Smooth muscle cell (in vitro differentiated cells): ENCODE measurements at regions not wholly inside any gene's neighbourhood (a gene's known extent, or its start where the extent isn't known, plus 50 kb on each side); places are given as distances from the start of the nearest gene placed in this dataset.
"Not testable (repeated sequence)": the region's sequence is repeated elsewhere in the genome, so short reads cannot be mapped to it uniquely, and the experiment has no call there.

Source experiments
- DNase-seq: peaks from one replicate; lab custom pipeline; 2025; ENCODE audit not compliant: unreplicated experiment; lab: John Stamatoyannopoulos, UW
- H2AFZ ChIP-seq: fragments of 200-600 bp; sonication (generic); 2 replicates; pipeline ENCODE4 v1.6.0; 2016; ENCODE audit warnings: antibody characterized with exemption, low read depth, mild to moderate bottlenecking
- H3F3A ChIP-seq: fragments of 200-600 bp; sonication (generic); 2 replicates; pipeline ENCODE4 v1.6.0; 2017; ENCODE audit warnings: antibody characterized with exemption, low read depth
- H3K27ac ChIP-seq: fragments of 200-600 bp; sonication (generic); 2 replicates; pipeline ENCODE4 v1.5.1; 2016; ENCODE audit warnings: low read depth, mild to moderate bottlenecking
- H3K27me3 ChIP-seq: fragments of 200-600 bp; sonication (generic); 2 replicates; pipeline ENCODE4 v1.6.1; 2016; ENCODE audit warnings: low read depth, mild to moderate bottlenecking
- H3K36me3 ChIP-seq: fragments of 200-600 bp; sonication (generic); 2 replicates; pipeline ENCODE4 v1.5.1; 2016; ENCODE audit warnings: low read depth
- H3K4me1 ChIP-seq: fragments of 200-600 bp; sonication (generic); 2 replicates; pipeline ENCODE4 v1.5.1; 2016; ENCODE audit warnings: low read depth
- H3K4me2 ChIP-seq: fragments of 200-600 bp; sonication (generic); 2 replicates; pipeline ENCODE4 v1.6.0; 2016; ENCODE audit warnings: mild to moderate bottlenecking
- H3K4me3 ChIP-seq: fragments of 200-600 bp; sonication (generic); 2 replicates; pipeline ENCODE4 v1.5.1; 2016; ENCODE audit warnings: mild to moderate bottlenecking
- H3K79me2 ChIP-seq: fragments of 200-600 bp; sonication (generic); 2 replicates; pipeline ENCODE4 v1.6.0; 2016; ENCODE audit warnings: low read depth, mild to moderate bottlenecking
- H3K9ac ChIP-seq: fragments of 200-600 bp; sonication (generic); 2 replicates; pipeline ENCODE4 v1.6.0; 2016; ENCODE audit warnings: low read depth
- H3K9me3 ChIP-seq: fragments of 200-600 bp; sonication (generic); replicated peaks from 2 replicates; pipeline ENCODE4 v1.5.1; 2016; ENCODE audit warnings: low read depth
- H4K20me1 ChIP-seq: fragments of 200-600 bp; sonication (generic); 2 replicates; pipeline ENCODE4 v1.6.0; 2016; ENCODE audit warnings: low read depth
- CTCF ChIP-seq: fragments of 200-600 bp; sonication (generic); IDR thresholded peaks from 2 replicates; pipeline ENCODE4 v1.5.1; 2017; ENCODE audit warnings: borderline replicate concordance, mild to moderate bottlenecking, antibody characterized with exemption; ENCODE audit not compliant: insufficient read depth, poor library complexity, severe bottlenecking
- WGBS: methylation state at CpG from one replicate; pipeline ENCODE4 v1.1.7; 2016; ENCODE audit warnings: low lambda C conversion rate; 5-methylcytosine and 5-hydroxymethylcytosine counted together

- Histone ChIP-seq H3K27ac (no peak overlapping the region), H3K9me3 (no peaks in the 10 kb centered on the region), H3K9ac (no peak overlapping the region), H3K4me3 (no peak overlapping the region), H3K36me3 (no peaks in the 10 kb centered on the region), H3F3A (no peaks in the 10 kb centered on the region), H3K79me2 (no peaks in the 10 kb centered on the region), H4K20me1 (no peaks in the 10 kb centered on the region), H3K4me1 (no peaks in the 10 kb centered on the region), H2AFZ (no peak overlapping the region), H3K27me3 (no peaks in the 10 kb centered on the region), H3K4me2 (no peak overlapping the region)
- WGBS: 53% methylated on average over 2 of the region's 2 CpGs
- no peak for DNase-seq
- no peak for TF ChIP-seq CTCF
Observed at GRCh38 chr5:62214701-62215100, 91.3 kb upstream of the KIF2A start.

GRCh38 chr5:62216603-62217002 is 89.4 kb upstream of the KIF2A start:
- H3K36me3 ChIP-seq, H3F3A ChIP-seq, H3K4me1 ChIP-seq, H3K27me3 ChIP-seq, H4K20me1 ChIP-seq, H3K4me3 ChIP-seq, H3K79me2 ChIP-seq, H2AFZ ChIP-seq, DNase-seq, H3K4me2 ChIP-seq, H3K27ac ChIP-seq, H3K9ac ChIP-seq, H3K9me3 ChIP-seq: not testable (repeated sequence)
- 85% methylated on average over 5 of the region's 5 CpGs for WGBS

- H3F3A ChIP-seq, H3K9ac ChIP-seq, DNase-seq, H3K27me3 ChIP-seq, H3K9me3 ChIP-seq, H3K79me2 ChIP-seq, H2AFZ ChIP-seq, H3K4me1 ChIP-seq, H3K4me2 ChIP-seq, H4K20me1 ChIP-seq, H3K27ac ChIP-seq, H3K36me3 ChIP-seq, H3K4me3 ChIP-seq: not testable (repeated sequence)
- 92% methylated on average over 1 of the region's 1 CpG for WGBS
Observed at GRCh38 chr5:62217095-62217494, 88.9 kb upstream of the KIF2A start.

GRCh38 chr5:62218860-62219259 is 87.1 kb upstream of the KIF2A start:
- not testable (repeated sequence) for H3K79me2 ChIP-seq, H3K4me2 ChIP-seq
- WGBS: 69% methylated on average over 3 of the region's 3 CpGs

GRCh38 chr5:62221881-62222280 is 84.1 kb upstream of the KIF2A start:
- H3K9ac ChIP-seq, DNase-seq, H2AFZ ChIP-seq, H3K9me3 ChIP-seq, H3K27me3 ChIP-seq, H3K27ac ChIP-seq, H3K4me2 ChIP-seq, H3K4me1 ChIP-seq, H3K36me3 ChIP-seq, H4K20me1 ChIP-seq, H3K79me2 ChIP-seq, H3K4me3 ChIP-seq, H3F3A ChIP-seq: not testable (repeated sequence)
- 84% methylated on average over 5 of the region's 5 CpGs for WGBS

More at GRCh38 chr5:62218860-62219259, 87.1 kb upstream of the KIF2A start:
- H3K9ac ChIP-seq, H3K9me3 ChIP-seq, DNase-seq, H3K4me1 ChIP-seq, H3K36me3 ChIP-seq, H3K27ac ChIP-seq, H2AFZ ChIP-seq, H4K20me1 ChIP-seq, H3K4me3 ChIP-seq, H3F3A ChIP-seq, H3K27me3 ChIP-seq: not testable (repeated sequence)

- DNase-seq, H3K4me1 ChIP-seq, H3K79me2 ChIP-seq, H3K9me3 ChIP-seq, H3K27ac ChIP-seq, H3F3A ChIP-seq, H3K9ac ChIP-seq, H2AFZ ChIP-seq, H3K4me3 ChIP-seq, H3K36me3 ChIP-seq, H3K27me3 ChIP-seq, H3K4me2 ChIP-seq, H4K20me1 ChIP-seq: not testable (repeated sequence)
- WGBS: 82% methylated on average over 2 of the region's 2 CpGs
Observed at GRCh38 chr5:62222305-62222704, 83.7 kb upstream of the KIF2A start.
